Stomach (tissue), 4 donors: ENCODE measurements at regions not wholly inside any gene's neighbourhood (a gene's known extent, or its start where the extent isn't known, plus 50 kb on each side); places are given as distances from the start of the nearest gene placed in this dataset.

Source experiments
- POLR2A ChIP-seq, 4 donors: fragments of 450-650 bp; IDR thresholded peaks; one replicate each; pipeline ENCODE4 v1.6.1; 2016; ENCODE audit warnings: antibody characterized with exemption in 4 of 4, control low read depth in 2 of 4, mild to moderate bottlenecking in 1 of 4, moderate library complexity in 1 of 4
- TF ChIP-seq, protein P1 (sequence below), 7 experiments: fragments of 450-650 bp in 4 of 7; fragments of 200-600 bp in 3 of 7; sonication (generic) in 3 of 7; IDR thresholded peaks; one replicate each; pipeline ENCODE4 v1.5.1; 2016 to 2019; ENCODE audit warnings: antibody characterized with exemption in 7 of 7, control low read depth in 2 of 7, mild to moderate bottlenecking in 1 of 7

DNA sequence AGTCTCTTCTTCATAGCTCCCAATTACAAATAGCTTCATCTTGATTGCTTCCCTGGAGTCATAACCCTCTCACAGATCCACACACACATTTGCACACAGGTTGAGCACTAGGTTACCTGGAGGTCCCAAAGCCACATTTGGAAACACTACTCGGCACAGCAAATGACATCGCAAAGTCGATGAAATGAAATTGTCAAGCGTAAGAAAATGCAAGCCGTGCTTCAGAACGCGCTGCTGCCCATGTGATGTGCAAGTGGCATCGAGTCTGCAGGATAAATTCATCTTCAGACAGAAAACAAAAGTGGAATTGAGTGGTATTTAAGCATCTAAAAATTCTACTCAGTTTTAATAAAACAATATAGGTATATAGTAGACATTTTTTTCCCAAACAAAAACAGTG, 298.0 kb downstream of the TFAP2C start:
- TF ChIP-seq, protein P1, sequence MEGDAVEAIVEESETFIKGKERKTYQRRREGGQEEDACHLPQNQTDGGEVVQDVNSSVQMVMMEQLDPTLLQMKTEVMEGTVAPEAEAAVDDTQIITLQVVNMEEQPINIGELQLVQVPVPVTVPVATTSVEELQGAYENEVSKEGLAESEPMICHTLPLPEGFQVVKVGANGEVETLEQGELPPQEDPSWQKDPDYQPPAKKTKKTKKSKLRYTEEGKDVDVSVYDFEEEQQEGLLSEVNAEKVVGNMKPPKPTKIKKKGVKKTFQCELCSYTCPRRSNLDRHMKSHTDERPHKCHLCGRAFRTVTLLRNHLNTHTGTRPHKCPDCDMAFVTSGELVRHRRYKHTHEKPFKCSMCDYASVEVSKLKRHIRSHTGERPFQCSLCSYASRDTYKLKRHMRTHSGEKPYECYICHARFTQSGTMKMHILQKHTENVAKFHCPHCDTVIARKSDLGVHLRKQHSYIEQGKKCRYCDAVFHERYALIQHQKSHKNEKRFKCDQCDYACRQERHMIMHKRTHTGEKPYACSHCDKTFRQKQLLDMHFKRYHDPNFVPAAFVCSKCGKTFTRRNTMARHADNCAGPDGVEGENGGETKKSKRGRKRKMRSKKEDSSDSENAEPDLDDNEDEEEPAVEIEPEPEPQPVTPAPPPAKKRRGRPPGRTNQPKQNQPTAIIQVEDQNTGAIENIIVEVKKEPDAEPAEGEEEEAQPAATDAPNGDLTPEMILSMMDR (IDR thresholded peaks at IDR 0.05) = no peak
- no peak for TF ChIP-seq POLR2A (IDR thresholded peaks at IDR 0.05)
